Tibial nerve (tissue), 4 donors: ENCODE measurements at regions not wholly inside any gene's neighbourhood (a gene's known extent, or its start where the extent isn't known, plus 50 kb on each side); places are given as distances from the start of the nearest gene placed in this dataset.

Source experiments
- DNase-seq, 2 donors: peaks; one replicate each; pipeline ENCODE4 v3.0.0-alpha.2; 2019; ENCODE audit warnings: low spot score in 2 of 2
- H3K27ac ChIP-seq, 4 donors: fragments of 200-600 bp; sonication (generic) in 3 of 4; one replicate each; pipeline ENCODE4 v1.5.1; 2017 to 2019; ENCODE audit warnings: mild to moderate bottlenecking in 1 of 4
- H3K27me3 ChIP-seq, 2 donors: fragments of 200-600 bp; sonication (generic) in 1 of 2; one replicate each; pipeline versions ENCODE4 v1.5.1 to v1.6.0; 2017 to 2019
- H3K36me3 ChIP-seq, 3 donors: fragments of 200-600 bp; sonication (generic); one replicate each; pipeline ENCODE4 v1.5.1; 2018 to 2019
- H3K4me1 ChIP-seq, 4 donors: fragments of 200-600 bp; sonication (generic) in 3 of 4; one replicate each; pipeline ENCODE4 v1.5.1; 2017 to 2019
- H3K4me3 ChIP-seq, 4 donors: fragments of 200-600 bp; sonication (generic) in 3 of 4; one replicate each; pipeline ENCODE4 v1.5.1; 2017 to 2019; ENCODE audit warnings: mild to moderate bottlenecking in 1 of 4, moderate library complexity in 1 of 4
- H3K9me3 ChIP-seq, 4 donors: fragments of 200-600 bp; sonication (generic) in 3 of 4; one replicate each; pipeline ENCODE4 v1.5.1; 2017 to 2019
- EP300 ChIP-seq, 2 donors: sonication (generic); formaldehyde crosslinking; IDR thresholded peaks; one replicate each; pipeline ENCODE4 v1.6.1; 2017; ENCODE audit warnings: antibody characterized with exemption in 2 of 2, mild to moderate bottlenecking in 1 of 2
- POLR2A ChIP-seq, 2 donors: fragments of 450-650 bp; IDR thresholded peaks; one replicate each; pipeline ENCODE4 v1.6.1; 2017; ENCODE audit warnings: antibody characterized with exemption in 2 of 2, mild to moderate bottlenecking in 2 of 2, moderate library complexity in 2 of 2
- WGBS, 2 donors: methylation state at CpG; one replicate each; pipeline ENCODE4 v1.1.5; 2018; 5-methylcytosine and 5-hydroxymethylcytosine counted together
- TF ChIP-seq, protein P1 (sequence below), 5 experiments: fragments of 200-600 bp in 3 of 5; fragments of 450-650 bp in 2 of 5; sonication (generic) in 3 of 5; IDR thresholded peaks; one replicate each; pipeline ENCODE4 v1.5.1; 2016 to 2019; ENCODE audit warnings: antibody characterized with exemption in 5 of 5, mild to moderate bottlenecking in 3 of 5, moderate library complexity in 2 of 5

DNA sequence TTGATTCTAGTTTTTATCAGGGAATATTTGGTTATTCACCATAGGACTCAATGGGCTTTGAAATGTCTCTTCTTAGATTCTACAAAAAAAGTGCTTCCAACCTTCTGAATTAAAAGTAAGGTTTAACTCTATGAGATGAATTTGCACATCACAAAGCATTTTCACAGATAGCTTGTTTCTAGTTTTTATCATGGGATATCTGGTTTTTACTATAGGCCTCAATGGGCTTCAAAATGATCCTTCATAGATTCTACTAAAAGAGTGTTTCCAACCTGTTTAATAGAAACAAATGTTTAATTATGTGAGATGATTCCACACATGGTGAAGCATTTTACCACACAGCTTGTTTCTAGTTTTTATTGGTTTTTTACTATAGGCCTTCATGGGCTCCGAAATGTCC lies 560.7 kb downstream of the KCNJ18 start:
- no peaks in the 10 kb centered on the region for H3K27me3 ChIP-seq
- 62 to 63% methylated on average over 1 of the region's 1 CpG for WGBS, 2 donors
- no peak overlapping the region for H3K27ac ChIP-seq
- no peak overlapping the region for H3K4me3 ChIP-seq
- no peaks in the 10 kb centered on the region for H3K4me1 ChIP-seq
- no peaks in the 10 kb centered on the region for H3K9me3 ChIP-seq
- no peaks in the 10 kb centered on the region for H3K36me3 ChIP-seq
- DNase-seq = no peak
- TF ChIP-seq, protein P1, sequence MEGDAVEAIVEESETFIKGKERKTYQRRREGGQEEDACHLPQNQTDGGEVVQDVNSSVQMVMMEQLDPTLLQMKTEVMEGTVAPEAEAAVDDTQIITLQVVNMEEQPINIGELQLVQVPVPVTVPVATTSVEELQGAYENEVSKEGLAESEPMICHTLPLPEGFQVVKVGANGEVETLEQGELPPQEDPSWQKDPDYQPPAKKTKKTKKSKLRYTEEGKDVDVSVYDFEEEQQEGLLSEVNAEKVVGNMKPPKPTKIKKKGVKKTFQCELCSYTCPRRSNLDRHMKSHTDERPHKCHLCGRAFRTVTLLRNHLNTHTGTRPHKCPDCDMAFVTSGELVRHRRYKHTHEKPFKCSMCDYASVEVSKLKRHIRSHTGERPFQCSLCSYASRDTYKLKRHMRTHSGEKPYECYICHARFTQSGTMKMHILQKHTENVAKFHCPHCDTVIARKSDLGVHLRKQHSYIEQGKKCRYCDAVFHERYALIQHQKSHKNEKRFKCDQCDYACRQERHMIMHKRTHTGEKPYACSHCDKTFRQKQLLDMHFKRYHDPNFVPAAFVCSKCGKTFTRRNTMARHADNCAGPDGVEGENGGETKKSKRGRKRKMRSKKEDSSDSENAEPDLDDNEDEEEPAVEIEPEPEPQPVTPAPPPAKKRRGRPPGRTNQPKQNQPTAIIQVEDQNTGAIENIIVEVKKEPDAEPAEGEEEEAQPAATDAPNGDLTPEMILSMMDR (IDR thresholded peaks at IDR 0.05) = no peak
- TF ChIP-seq EP300 (IDR thresholded peaks at IDR 0.05) = no peak
- no peak for TF ChIP-seq POLR2A (IDR thresholded peaks at IDR 0.05)

DNA sequence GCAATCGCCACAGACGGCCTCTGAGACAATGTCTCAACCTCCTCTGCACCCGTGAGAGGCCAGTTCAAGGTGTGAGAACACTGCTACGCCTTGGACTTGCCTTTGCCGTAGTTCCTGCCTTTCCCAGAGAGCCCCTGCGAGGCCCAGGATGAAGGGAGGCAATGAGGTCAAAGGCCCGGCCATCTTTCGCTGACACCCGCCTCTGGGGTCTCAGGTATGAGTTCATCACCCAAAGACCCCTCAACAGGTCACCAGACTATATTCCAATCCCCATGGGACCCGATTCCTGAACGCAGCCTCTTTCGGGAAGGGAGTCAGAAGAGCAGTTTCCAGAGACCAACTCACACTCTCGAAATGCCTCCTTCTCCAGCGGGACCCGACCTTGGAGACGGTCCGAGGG lies 573.5 kb downstream of the KCNJ18 start:
- TF ChIP-seq, protein P1 (IDR thresholded peaks at IDR 0.05) = no peak
- TF ChIP-seq POLR2A (IDR thresholded peaks at IDR 0.05) = no peak
- no peak for TF ChIP-seq EP300 (IDR thresholded peaks at IDR 0.05)
- 81% methylated on average over 17 of the region's 17 CpGs for WGBS, 2 donors
- Histone ChIP-seq H3K27ac (no peak overlapping the region), H3K36me3 (no peaks in the 10 kb centered on the region), H3K27me3 (no peaks in the 10 kb centered on the region), H3K4me3 (no peak overlapping the region), H3K4me1 (no peaks in the 10 kb centered on the region), H3K9me3 (peaks cover 0 to 8% (median 0%) of the 10 kb centered on the region in 4 donors)
- DNase-seq = no peak

GRCh38 chr17:22266231-22266630 lies 573.9 kb downstream of the KCNJ18 start:
- Histone ChIP-seq H3K36me3 (no peaks in the 10 kb centered on the region), H3K4me3 (no peak overlapping the region), H3K27ac (no peak overlapping the region), H3K27me3 (no peaks in the 10 kb centered on the region), H3K4me1 (no peaks in the 10 kb centered on the region), H3K9me3 (peaks cover 0 to 8% (median 0%) of the 10 kb centered on the region in 4 donors)
- DNase-seq = no peak
- TF ChIP-seq, protein P1 (IDR thresholded peaks at IDR 0.05) = no peak
- 69 to 84% methylated on average over 18 of the region's 18 CpGs for WGBS, 2 donors

GRCh38 chr17:22267019-22267418 lies 574.7 kb downstream of the KCNJ18 start:
- Histone ChIP-seq H3K27ac (no peak overlapping the region), H3K27me3 (no peaks in the 10 kb centered on the region), H3K36me3 (no peaks in the 10 kb centered on the region), H3K9me3 (peaks cover 0 to 8% (median 0%) of the 10 kb centered on the region in 4 donors), H3K4me1 (no peaks in the 10 kb centered on the region), H3K4me3 (no peak overlapping the region)
- TF ChIP-seq, protein P1 (IDR thresholded peaks at IDR 0.05) = no peak
- no peak for DNase-seq
- 91 to 92% methylated on average over 9 of the region's 9 CpGs for WGBS, 2 donors

- Histone ChIP-seq H3K4me1 (no peaks in the 10 kb centered on the region), H3K4me3 (no peak overlapping the region), H3K9me3 (peaks cover 0 to 11% (median 0%) of the 10 kb centered on the region in 4 donors), H3K27me3 (no peaks in the 10 kb centered on the region), H3K27ac (no peak overlapping the region), H3K36me3 (no peaks in the 10 kb centered on the region)
- no peak for DNase-seq
- WGBS, 2 donors = 82 to 83% methylated on average over 24 to 25 of the region's 25 CpGs
- TF ChIP-seq POLR2A (IDR thresholded peaks at IDR 0.05) (no peak), EP300 (IDR thresholded peaks at IDR 0.05) (no peak)
- TF ChIP-seq, protein P1 (IDR thresholded peaks at IDR 0.05) = no peak
Observed at GRCh38 chr17:22268214-22268911, 576.0 kb downstream of the KCNJ18 start.
